HG02981 (cell line): ENCODE measurements at regions not wholly inside any gene's neighbourhood (a gene's known extent, or its start where the extent isn't known, plus 50 kb on each side); places are given as distances from the start of the nearest gene placed in this dataset.

ENCODE experiments used
- ATAC-seq: cut with Tn5 transposase; IDR thresholded peaks from one replicate; pipeline ENCODE4 v1.9.1; 2021; ENCODE audit warnings: mild to moderate bottlenecking, moderate library complexity; ENCODE audit not compliant: unreplicated experiment

DNA sequence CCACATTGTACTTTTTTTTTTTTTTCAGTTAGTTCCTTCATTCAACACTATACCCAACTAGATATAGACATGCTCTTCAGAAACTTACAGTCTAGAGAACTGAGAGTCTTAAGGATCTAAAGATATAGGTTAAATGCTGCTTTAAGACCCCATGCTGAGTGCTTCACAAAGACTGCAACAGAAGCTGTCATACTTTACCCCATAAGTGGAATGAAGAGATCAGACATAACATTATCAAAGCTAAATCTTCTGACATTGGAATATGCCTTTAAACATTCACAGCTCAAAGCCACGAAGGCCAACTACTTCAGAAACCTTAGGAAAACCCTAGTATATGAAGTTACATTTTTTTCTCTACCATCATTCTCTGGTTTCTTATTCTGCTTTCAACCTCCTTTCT is 666.4 kb downstream of the KCNT2 start:
- no peak for ATAC-seq

DNA sequence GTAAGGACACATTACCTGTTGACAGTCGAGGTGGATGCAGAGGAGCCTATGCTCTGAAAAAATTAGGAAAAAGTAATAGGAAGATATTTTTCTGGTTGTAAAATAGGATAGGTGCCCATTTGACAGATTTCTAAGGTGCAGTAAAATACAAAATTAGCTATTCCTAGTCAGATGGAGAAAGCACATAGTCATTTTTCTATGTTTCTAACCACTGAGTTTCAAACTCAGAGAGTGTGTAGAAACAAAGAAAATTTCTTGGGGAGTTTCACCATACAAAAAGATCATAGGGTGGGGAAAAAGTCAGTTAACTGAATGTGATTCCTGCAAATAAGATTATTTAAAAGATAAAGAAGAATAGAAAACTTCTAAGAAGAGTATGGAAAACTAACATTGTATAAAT is 666.9 kb downstream of the KCNT2 start:
- ATAC-seq, result no peak

DNA sequence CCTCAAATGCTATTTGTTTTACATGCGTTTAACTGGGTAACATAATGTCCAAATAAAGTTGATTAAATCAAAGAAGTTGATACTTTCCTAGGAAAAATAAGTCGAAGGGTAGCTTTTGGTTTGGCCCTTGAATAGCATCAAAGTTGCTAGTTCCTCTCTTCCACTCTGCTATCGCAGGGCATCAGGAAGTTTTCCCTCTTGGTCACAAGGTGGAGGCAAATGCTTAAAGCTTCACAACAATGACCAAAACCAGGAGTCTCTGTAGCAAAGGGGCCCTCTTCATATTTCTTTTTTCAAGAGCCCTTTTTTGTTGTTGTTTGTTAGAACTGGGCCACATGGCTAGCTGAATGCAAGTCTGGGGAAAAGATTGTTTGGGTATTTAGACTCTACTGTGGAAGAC is 668.4 kb downstream of the KCNT2 start:
- ATAC-seq, result no peak

DNA sequence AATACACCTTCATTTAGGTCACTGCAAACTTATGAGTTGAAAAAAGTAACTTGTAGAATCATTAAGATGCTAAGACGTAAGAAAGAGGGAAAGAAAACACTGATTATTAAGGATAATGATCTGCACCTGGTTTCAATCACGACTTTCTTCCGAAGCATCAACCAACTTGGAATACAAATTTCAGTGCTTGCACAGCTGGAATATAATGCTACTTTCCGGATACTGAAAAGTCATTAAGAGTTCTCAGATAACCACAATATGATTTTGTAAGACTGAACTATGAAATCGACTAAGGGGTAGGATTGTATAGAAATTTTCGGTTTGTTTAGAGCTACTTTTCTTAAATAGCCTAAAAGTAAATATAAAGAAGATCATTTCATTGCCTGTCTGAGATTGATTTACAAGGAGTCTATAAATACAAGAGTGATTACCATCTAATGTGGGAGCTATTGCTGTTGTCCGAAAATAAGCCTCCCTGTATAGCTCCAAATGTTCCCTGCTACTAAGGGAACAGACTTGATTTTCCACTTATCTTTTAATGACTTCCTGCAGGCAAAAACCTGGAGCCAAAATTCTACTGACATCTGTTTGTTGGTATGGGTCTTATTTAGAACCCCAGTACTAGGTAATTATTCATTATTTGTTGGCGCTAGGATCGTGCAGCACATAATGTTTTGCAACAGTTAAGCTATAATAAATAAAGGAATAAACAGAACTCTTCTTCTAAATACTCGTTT is 673.3 kb downstream of the KCNT2 start:
- ATAC-seq, result no peak

DNA sequence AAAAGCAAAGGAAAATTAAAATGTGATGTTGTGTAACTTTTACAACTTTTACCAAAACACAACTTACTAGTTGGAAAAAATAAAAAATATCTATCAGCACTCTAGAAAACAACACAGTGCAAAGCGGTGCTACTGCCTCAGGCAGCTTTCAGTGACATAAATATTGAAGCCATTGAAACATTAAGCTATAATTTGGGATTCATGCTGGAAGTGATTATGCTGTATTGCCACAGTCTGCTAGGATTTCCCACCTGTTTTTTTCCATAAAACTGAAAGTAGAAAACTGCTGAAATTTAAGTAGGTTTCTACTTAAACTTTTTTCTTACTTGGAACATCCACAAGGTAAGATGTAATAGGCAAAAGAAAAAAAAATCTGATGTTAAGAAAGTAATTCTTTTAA is 674.4 kb downstream of the KCNT2 start:
- no peak for ATAC-seq

DNA sequence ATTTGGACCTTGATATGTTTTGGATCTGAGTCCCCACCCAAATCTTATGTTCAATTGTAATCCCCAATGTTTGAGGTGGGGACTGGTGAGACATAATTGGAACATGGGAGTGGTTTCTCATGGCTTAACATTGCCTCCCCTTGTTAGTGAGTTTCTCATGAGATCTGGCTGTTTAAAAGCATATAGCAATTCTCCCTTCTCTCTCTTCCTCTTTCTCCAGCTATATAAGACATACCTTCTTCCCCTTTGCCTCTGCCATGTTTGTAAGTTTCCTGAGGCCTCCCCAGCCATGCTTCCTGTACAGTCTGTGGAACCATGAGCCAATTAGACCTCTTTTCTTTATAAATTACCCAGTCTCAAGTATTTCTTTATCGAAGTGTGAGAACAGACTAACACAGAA is 692.4 kb downstream of the KCNT2 start:
- ATAC-seq, result no peak

DNA sequence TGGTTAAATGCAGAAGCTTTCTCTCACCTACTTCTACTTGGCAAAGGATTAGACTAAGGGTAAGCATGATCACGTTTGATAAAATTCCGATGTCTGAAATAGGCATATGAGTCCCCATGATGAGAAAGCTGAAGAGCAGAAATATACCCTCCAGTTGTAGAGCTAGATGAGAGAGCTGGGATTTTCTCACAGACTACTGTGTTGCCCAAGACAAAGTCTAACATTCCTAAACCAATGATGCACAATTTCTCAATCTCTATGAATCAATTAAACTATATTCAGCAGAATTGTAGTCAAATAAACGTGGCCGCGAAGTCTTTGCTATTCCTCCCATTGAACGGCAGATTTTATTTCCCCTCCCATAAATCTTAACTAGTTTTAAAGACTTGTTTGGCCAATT is 699.2 kb downstream of the KCNT2 start:
- ATAC-seq, result no peak

DNA sequence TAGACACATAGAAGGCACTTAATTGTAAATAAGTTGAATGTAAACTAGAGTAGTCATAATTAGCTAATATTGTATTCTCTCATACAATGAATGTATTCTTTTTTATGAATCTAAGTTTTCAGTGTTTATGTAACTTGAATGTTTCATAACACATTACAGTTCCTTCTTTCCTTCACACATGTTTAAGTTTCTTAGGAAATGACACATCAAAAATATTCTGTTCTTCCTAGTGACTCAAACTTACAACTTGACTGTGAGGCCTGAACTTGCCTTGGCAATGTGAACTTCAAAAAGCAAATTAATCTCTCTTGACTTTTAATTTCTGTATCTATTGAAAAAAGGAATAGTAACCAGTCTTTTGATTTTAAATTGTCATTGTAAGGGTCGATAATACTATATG is 700.1 kb downstream of the KCNT2 start:
- no peak for ATAC-seq

DNA sequence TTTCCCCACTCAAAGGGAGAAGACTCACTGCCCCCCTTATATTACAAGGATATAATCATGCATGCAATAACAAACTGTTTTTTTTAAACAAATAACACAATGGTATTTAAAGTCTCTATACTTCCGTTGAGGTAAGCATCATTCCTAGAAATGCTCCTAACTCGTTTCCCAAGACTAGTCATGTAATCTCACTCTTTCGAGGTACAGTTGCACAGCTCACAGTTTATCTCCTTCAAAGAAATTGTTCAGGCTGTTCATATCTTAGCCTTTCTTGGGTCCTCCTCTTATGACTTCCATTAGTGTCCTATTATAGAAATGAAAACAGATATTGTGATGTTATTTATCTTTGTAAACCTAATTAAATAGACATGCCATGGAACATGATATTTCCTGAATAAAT is 705.0 kb downstream of the KCNT2 start:
- no peak for ATAC-seq

DNA sequence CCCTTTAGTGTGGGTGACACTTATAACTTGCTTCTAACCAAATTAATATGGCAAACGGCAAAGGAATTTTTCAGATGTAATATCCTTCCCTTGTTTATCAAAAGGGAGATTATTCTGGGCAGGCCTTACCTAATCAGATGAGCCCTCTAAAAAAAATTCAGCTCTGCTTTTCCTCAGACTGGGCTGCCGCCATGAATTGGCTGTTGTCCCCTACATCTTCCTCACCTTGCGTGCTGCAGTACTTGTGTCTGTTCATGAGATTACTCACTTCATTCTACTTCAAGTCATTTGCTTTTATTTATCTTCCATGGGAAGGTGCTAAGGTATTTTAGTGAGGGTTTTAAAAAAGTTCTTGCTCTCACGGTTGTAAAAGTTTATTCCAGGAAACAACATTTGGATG is 705.5 kb downstream of the KCNT2 start:
- no peak for ATAC-seq

DNA sequence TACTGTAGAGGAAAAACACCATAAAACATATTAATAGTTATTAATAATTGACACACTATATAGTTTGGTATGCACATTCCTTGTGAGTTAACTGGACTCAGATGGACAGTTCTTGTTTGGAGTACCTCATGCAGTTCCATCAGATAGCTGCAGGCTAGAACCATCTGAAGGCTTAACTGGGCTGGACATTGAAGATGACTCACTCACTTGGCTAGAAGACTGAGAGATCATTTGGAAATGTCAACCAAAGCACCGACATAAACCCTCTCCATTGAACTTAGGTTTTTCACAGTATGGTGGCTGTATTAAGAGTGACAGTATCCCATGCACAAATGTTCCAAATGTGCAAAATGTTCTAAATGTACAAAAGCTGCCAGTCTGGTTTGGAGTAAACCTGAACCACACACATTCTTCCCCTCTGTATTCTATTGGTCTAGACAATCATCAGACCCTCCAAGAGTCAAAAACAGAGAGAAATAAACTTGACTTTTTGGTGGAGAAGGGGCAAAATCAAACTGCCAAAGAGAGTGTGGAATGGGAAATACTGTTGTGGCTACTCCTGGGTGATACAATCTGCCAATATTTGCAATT is 708.4 kb downstream of the KCNT2 start:
- no peak for ATAC-seq

DNA sequence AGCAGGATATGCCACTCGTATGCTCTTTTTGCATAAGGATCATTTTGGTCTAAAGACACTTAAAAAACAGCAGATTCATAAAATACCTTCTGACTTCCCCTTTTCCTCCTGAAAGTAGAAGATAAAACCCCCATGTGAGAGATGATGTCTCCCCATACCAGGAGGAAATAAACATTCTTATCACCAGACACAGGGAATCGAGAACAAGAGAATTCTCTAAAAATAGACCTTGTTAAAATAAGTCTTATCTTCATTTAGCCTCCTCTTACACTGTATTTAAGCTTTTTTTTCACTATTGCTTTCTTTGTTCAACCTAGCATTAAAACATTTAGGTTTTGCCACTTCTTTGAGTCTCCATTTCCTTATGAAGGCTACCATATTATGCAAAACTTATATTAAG is 709.3 kb downstream of the KCNT2 start:
- no peak for ATAC-seq

DNA sequence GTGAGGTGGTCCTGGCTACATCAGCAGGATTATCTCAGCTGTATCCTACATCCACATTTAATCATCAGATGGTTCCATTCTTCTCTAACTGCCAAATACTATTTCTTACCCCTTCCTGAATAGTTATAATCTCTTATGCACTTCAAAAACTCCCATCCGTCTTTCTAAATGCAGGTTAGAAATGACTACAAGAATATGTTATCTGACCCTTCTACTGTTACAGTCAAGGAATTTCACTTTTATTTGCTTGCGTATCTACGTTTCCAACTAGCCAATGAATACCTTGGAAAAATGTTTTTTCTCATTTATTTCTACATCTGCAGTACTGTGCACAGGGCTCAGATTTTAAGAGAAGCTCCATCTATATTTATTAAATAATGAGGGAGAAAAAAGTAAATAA is 709.9 kb downstream of the KCNT2 start:
- ATAC-seq, result no peak

DNA sequence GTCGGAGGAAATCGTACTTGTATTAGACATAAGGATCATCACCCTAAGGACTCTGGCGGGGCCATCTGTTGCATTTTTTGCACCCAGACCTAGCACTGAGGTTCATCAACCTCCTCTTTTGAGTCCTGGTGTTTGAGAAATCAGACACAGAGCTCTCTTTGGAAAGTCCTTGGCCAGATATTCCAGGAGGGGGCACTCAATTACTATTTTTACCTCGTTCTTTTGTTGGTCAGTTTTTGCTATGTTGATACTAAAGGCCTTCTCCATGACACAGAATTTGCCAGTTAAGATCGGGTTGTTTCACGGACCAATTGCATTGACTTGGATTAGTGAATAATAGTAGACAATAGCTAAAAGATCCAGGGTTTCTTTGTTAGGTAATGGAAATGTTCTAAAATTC is 711.2 kb downstream of the KCNT2 start:
- ATAC-seq, result no peak

DNA sequence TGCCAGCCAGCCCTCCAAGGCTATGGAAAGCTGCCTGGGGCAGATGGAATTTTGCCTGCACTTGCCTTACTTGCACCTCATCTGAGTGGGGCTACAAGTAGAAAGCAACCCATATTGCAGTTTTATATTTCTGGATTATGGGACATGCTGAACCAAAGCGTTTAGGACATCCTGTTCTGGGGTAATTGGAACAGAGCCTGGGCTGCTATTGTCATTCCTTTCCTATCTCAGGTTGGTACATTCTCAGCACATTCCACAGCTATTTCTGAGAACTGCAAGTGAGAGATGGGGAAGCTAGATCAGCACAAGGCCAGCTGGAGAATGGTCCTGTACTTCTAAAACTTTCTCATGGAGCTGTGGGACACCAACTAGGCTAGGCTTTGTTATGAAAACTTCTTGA is 713.8 kb downstream of the KCNT2 start:
- no peak for ATAC-seq

DNA sequence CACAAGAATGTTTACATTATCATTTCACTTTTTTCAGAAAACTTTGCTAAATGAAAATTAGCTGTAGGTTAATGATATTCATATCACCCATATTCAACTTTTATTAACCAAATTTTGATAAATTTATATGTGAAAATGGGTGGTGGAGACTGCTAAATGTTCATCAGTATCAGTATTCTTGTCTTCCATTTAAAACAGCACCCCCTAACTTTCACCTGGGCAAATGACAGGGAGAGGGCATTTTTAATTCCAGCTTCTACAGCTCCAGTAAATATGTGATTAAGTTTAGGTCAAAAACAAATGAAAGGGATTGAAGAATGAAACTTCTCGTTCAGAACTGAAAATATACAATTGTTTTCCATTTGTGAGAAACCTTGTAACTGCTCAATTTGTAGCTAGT is 722.2 kb downstream of the KCNT2 start:
- ATAC-seq, result no peak

DNA sequence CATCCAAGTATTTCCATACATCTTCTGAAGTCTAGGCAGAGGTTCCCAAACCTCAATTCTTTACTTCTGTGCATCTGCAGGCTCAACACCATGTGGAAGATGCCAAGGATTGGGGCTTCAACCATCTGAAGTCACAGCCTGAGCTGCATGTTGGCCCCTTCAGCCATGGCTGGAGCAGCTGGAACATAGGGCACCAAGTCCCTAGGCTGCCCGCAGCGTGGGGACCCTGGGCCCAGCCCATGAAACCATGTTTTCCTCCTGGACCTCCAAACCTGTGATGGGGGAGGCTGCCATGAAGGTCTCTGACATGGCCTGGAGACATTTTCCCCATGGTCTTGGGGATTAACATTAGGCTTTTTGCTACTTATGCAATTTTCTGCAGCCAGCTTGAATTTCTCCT is 729.8 kb downstream of the KCNT2 start:
- no peak for ATAC-seq

DNA sequence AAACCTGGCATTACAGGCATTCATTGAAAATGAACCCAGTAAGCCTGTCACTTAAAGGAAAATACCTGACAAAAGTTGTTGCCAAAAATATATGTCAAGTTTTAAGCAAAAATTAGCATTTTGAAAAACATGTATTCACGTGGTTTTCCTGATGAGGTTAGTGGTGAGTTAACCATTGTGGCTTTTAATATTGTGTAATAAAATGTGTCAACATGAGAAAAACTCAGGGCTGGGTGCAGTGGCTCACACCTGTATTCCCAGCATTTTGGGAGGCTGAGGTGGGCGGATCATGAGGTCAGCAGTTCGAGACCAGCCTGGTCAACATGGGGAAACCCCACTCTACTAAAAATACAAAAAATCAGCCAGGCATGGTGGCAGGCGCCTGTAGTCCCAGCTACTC is 731.4 kb downstream of the KCNT2 start:
- ATAC-seq, result no peak

DNA sequence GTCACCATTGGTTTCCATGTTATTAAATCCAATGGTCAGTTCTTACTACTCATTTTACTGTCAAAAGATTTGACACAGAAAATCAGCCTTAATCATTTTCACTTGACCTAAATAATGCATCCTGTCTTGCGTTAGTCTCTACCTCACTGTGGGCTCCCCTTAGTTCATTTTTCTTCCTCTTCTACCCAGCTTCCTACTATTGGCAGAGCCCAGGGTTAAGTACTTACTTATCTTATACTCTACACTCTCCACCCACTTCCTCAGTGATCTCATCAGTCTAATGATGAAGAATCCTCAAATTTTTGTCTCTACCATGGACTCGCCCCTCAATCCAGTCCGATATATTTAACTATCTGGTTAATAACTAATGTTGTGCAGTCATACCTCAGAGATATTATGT is 735.9 kb downstream of the KCNT2 start:
- no peak for ATAC-seq

DNA sequence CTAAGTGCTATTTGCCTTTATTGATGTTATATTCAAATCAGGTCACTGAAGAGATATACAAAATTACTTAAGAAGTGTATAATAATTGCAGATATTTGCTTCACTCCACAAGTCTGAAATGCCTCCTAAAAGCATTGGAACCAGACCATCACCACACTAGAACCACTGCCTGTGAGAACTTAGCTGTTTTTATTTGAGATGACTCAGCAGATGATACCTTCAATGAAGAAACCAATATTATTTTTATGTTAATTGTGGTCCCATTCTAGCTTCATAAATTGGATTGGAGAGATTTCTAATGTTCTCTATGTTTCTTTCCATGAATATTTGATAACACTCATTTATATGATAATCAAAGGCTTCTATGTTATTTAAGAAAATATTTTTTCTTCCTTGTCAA is 740.6 kb downstream of the KCNT2 start:
- no peak for ATAC-seq

DNA sequence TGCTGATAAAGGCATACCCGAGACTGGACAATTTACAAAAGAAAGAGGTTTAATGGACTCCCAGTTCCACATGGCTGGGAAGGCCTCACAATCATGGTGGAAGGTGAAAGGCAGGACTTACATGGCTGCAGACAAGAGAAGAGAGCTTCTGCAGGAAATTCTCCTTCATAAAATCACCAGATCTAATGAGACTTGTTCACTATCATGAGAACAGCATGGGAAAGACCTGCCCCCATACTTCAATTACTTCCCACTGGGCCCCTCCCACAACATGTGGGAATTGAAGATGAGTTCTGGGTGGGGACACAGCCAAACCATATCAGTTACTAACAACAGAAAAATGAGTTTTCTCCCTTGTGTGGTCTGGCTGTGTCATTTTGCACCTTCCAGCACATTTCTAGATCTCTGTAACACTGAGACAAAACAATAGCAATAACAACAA is 741.4 kb downstream of the KCNT2 start:
- no peak for ATAC-seq

DNA sequence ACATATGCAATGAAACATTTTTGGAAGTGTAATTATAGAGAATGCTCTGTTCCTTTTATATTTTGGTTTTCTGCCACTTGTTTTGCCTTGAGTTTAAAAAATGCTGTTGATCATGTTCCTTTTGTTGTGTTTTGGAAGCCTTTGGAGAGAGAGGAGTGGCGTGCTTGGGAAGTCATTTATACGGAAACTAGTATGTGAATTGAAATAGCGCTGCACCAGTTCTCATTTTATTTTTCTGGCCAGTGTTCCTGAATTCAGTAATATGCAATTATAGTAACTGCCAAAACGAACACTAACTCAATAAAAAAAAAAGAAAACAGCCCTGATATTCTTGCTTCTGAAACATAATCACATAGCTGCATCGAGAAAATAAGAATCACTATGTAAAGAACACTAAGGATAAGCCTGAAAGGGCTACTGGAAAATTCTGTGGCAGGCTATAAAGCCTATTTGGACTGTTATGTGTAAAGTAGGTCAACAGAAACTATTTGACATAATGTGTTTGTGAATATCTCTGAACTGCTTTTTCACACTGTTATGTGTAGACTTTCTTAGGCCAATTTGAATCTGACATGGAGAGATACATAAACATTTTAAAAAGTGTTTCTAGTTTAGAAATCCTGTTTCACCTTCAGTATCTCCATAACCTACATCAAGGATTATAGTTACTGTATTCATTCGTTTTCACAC is 742.0 kb downstream of the KCNT2 start:
- ATAC-seq, result no peak
